ENCODE measurements at regions not wholly inside any gene's neighbourhood (a gene's known extent, or its start where the extent isn't known, plus 50 kb on each side); places are given as distances from the start of the nearest gene placed in this dataset.

DNA sequence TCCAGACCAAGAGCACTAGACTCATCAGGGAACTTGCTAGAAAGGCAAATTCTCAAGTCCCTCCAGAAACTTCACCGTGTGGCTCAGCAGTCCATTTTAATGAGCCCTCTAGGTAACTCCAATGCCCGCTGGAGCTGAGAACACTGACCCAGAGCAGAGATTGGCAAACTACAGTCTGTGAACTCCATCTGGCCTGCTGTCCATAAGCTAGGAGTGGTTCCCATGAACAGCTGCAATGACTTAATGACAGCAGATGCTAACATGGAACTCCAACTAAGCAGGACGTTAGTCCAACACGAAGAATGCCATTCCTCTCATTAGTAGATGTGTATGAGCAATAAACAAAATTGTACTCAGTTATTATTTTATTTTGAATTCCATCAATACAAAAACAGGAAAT lies 371.9 kb downstream of the STK39 start:
- no peaks in the 10 kb centered on the region for H3K4me1 ChIP-seq
- H3K9me3 ChIP-seq = no peaks in the 10 kb centered on the region
- intact Hi-C loops (cut with DNase I; ENCODE audit: low total_unique reads) = no loop called here
- no peak for DNase-seq
- in situ Hi-C loops (cut with MboI; ENCODE audit: low pct_ligation_motif_present in 1 of 4, low pct_unique_long_range_greater_than_20kb in 1 of 4, low sequenced_read_pairs in 3 of 4) = no loop called here
- no peak for TF ChIP-seq POLR2A (IDR thresholded peaks at IDR 0.05)
- TF ChIP-seq EP300 (IDR thresholded peaks at IDR 0.05; ENCODE audit: low read depth) = no peak
- no peak for TF ChIP-seq POLR2AphosphoS5 (IDR thresholded peaks at IDR 0.05)
- TF ChIP-seq, protein P1, sequence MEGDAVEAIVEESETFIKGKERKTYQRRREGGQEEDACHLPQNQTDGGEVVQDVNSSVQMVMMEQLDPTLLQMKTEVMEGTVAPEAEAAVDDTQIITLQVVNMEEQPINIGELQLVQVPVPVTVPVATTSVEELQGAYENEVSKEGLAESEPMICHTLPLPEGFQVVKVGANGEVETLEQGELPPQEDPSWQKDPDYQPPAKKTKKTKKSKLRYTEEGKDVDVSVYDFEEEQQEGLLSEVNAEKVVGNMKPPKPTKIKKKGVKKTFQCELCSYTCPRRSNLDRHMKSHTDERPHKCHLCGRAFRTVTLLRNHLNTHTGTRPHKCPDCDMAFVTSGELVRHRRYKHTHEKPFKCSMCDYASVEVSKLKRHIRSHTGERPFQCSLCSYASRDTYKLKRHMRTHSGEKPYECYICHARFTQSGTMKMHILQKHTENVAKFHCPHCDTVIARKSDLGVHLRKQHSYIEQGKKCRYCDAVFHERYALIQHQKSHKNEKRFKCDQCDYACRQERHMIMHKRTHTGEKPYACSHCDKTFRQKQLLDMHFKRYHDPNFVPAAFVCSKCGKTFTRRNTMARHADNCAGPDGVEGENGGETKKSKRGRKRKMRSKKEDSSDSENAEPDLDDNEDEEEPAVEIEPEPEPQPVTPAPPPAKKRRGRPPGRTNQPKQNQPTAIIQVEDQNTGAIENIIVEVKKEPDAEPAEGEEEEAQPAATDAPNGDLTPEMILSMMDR (IDR thresholded peaks at IDR 0.05) = no peak
- no peak overlapping the region for H3K27ac ChIP-seq
- WGBS, 2 donors (ENCODE audit: low coverage in 1 of 2) = 83 to 91% methylated on average over 4 of the region's 4 CpGs
- no peak overlapping the region for H3K4me3 ChIP-seq
- no peaks in the 10 kb centered on the region for H3K36me3 ChIP-seq
- no peaks in the 10 kb centered on the region for H3K27me3 ChIP-seq

DNA sequence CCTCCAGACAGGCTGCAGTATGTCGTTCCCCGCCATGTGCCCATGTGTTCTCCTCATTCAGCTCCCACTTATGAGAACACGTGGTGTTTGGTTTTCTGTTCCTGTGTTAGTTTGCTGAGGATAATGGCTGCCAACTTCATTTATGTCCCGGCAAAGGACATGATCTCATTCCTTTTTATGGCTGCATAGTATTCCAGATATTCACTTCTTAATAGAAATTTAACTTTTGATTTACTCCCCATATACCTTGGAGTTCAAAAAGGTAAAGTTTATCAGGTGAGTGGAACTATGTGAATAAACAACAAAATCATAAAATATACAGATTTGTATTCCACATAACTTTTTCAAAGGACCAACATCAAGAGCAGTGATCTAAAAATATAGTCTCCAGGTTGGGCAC lies 372.6 kb downstream of the STK39 start:
- no peak for DNase-seq
- Histone ChIP-seq H3K27me3 (no peaks in the 10 kb centered on the region), H3K27ac (no peak overlapping the region), H3K9me3 (no peaks in the 10 kb centered on the region), H3K36me3 (no peaks in the 10 kb centered on the region), H3K4me1 (no peaks in the 10 kb centered on the region), H3K4me3 (no peak overlapping the region)
- intact Hi-C loops (cut with DNase I; ENCODE audit: low total_unique reads) = no loop called here
- in situ Hi-C loops (cut with MboI; ENCODE audit: low pct_ligation_motif_present in 1 of 4, low pct_unique_long_range_greater_than_20kb in 1 of 4, low sequenced_read_pairs in 3 of 4) = no loop called here
- 86 to 95% methylated on average over 4 of the region's 4 CpGs for WGBS, 2 donors (ENCODE audit: low coverage in 1 of 2)
- no peak for TF ChIP-seq EP300 (IDR thresholded peaks at IDR 0.05; ENCODE audit: low read depth)
- no peak for TF ChIP-seq POLR2A (IDR thresholded peaks at IDR 0.05)
- TF ChIP-seq, protein P1 (IDR thresholded peaks at IDR 0.05) = no peak
- TF ChIP-seq POLR2AphosphoS5 (IDR thresholded peaks at IDR 0.05) = no peak

DNA sequence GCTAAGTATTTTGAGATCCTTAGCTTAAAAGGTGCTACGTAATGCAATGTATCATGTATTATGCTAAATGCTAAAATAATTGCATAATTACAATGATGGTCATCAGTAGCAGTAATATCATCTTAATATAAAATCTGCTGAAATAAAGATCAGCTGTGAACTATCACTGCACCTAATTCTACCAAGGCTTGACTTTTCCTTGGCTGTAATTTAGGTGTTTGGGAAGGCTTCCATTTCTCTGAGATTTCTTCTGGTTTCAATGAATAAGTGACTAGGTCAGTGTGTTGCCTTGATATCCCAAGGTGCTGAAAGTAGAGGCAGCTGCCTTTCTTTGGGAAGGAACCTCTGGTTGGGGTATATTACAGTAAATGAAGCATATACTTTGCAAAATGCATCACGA lies 376.1 kb downstream of the STK39 start:
- in situ Hi-C loops (cut with MboI; ENCODE audit: low pct_ligation_motif_present in 1 of 4, low pct_unique_long_range_greater_than_20kb in 1 of 4, low sequenced_read_pairs in 3 of 4) = no loop called here
- no peak for DNase-seq
- no peak overlapping the region for H3K27ac ChIP-seq

DNA sequence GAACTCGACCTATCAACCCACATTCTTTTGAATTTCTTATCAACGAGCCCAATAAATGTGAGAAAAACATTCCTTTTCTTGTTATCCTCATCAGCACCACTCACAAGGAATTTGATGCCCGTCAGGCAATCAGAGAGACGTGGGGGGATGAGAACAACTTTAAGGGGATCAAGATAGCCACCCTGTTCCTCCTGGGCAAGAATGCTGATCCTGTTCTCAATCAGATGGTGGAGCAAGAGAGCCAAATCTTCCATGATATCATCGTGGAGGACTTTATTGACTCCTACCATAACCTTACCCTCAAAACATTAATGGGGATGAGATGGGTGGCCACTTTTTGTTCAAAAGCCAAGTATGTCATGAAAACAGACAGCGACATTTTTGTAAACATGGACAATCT lies 378.2 kb downstream of the STK39 start:
- H3K36me3 ChIP-seq = no peaks in the 10 kb centered on the region
- no peaks in the 10 kb centered on the region for H3K9me3 ChIP-seq
- no peaks in the 10 kb centered on the region for H3K4me1 ChIP-seq
- H3K27ac ChIP-seq = no peak overlapping the region
- intact Hi-C loops (cut with DNase I; ENCODE audit: low total_unique reads) (no loop called here), in situ Hi-C loops (cut with MboI; ENCODE audit: low pct_ligation_motif_present in 1 of 4, low pct_unique_long_range_greater_than_20kb in 1 of 4, low sequenced_read_pairs in 3 of 4) (no loop called here)
- H3K27me3 ChIP-seq = no peaks in the 10 kb centered on the region
- 79 to 83% methylated on average over 4 to 6 of the region's 6 CpGs for WGBS, 2 donors (ENCODE audit: low coverage in 1 of 2)
- no peak overlapping the region for H3K4me3 ChIP-seq
- TF ChIP-seq, protein P1 (IDR thresholded peaks at IDR 0.05) = no peak
- TF ChIP-seq EP300 (IDR thresholded peaks at IDR 0.05; ENCODE audit: low read depth) (no peak), POLR2AphosphoS5 (IDR thresholded peaks at IDR 0.05) (no peak), POLR2A (IDR thresholded peaks at IDR 0.05) (no peak)
- no peak for DNase-seq

More for the DNA sequence above, 376.1 kb downstream of the STK39 start:
- H3K36me3 ChIP-seq = no peaks in the 10 kb centered on the region
- no peaks in the 10 kb centered on the region for H3K4me1 ChIP-seq
- H3K4me3 ChIP-seq = no peak overlapping the region
- H3K9me3 ChIP-seq = no peaks in the 10 kb centered on the region
- H3K27me3 ChIP-seq = no peaks in the 10 kb centered on the region
- 90 to 100% methylated on average over 1 to 2 of the region's 2 CpGs for whole genome bisulfite sequencing, 2 donors (ENCODE audit: low coverage in 1 of 2)
- TF ChIP-seq POLR2AphosphoS5 (IDR thresholded peaks at IDR 0.05) (no peak), EP300 (IDR thresholded peaks at IDR 0.05; ENCODE audit: low read depth) (no peak), POLR2A (IDR thresholded peaks at IDR 0.05) (no peak)
- TF ChIP-seq, protein P1 (IDR thresholded peaks at IDR 0.05) = no peak
- intact Hi-C loops (cut with DNase I; ENCODE audit: low total_unique reads) = no loop called here

Data from transverse colon (tissue), 4 donors.